ENCODE measurements at regions not wholly inside any gene's neighbourhood (a gene's known extent, or its start where the extent isn't known, plus 50 kb on each side); places are given as distances from the start of the nearest gene placed in this dataset.

- no peak for TF ChIP-seq CTCF (conservative IDR thresholded peaks at IDR 0.05)
- TF ChIP-seq EZH2 (IDR thresholded peaks at IDR 0.05; ENCODE audit: low read depth), result no peak
Observed at GRCh38 chr18:46405832-46406538, 251.0 kb downstream of the LOXHD1 start.
